ENCODE measurements at regions not wholly inside any gene's neighbourhood (a gene's known extent, or its start where the extent isn't known, plus 50 kb on each side); places are given as distances from the start of the nearest gene placed in this dataset.
"Not testable (repeated sequence)": the region's sequence is repeated elsewhere in the genome, so short reads cannot be mapped to it uniquely, and the experiment has no call there.

DNA sequence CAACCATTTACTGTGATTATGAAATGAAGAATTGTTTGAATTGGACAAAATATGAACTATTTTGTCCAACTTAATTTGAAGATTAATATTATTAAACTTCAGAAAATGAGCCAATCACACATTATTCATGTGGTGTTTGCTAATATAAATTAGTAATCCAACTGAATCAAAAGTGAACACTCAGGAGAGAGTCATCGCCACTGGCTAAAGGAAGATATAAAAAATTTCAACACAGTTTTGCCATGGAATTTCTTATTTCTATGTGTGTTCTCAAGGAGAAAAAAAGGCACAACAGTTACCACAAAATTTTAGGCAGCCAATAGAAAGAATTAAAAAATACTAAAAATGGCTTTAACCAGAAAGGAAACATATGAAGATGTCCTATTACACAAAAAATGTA is 2683.8 kb downstream of the PCDH9 start:
- DNase-seq (ENCODE audit: low spot score) = no peak

DNA sequence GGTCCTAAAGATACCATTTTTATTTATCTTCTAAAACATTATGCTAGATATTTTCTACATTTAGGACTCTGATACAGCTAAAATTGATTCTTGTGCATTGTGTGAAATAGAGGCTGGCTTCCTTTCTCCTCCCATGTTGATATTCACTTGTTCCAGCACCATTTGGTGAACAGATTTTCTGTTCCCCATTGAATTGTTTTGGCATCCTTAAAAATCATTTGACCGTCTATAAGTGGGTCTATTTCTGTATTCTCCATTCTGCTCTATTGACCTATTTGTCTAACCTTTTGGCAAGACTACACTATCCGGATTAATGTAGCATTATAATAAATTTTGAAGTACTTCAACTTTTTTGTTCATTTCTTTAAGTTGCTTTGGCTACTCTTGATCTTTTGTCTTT is 2689.2 kb downstream of the PCDH9 start:
- DNase-seq (ENCODE audit: low spot score) = no peak

- DNase-seq (ENCODE audit: low spot score) = no peak
These were observed 2689.7 kb downstream of the PCDH9 start for GRCh38 chr13:64540468-64540867.

GRCh38 chr13:64538711-64539110 is 2691.4 kb downstream of the PCDH9 start:
- DNase-seq (ENCODE audit: low spot score) = no peak

DNA sequence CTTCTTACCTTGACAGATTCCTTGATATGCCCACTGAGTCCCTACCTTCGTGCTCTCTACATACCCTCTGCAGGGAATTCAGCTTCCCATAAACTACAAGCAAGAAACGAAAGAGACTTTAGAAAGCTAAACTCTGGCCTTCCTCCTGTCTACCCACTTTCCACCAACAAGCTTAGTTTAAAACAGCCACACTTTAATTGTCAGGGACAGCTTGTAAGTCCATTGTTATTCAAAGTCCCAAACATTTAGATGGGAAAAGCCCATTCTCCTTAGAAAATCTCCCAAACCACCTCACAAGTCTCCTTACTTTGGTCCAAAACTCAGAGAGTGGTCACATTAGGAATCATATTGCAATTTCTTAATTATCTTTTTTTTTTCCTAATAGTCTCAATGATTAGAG is 2695.8 kb downstream of the PCDH9 start:
- no peak for DNase-seq (ENCODE audit: low spot score)

- DNase-seq (ENCODE audit: low spot score) = no peak
These were observed 2698.7 kb downstream of the PCDH9 start for GRCh38 chr13:64531400-64531799.

GRCh38 chr13:64529874-64530485 is 2700.2 kb downstream of the PCDH9 start:
- no peak for DNase-seq (ENCODE audit: low spot score)

- DNase-seq (ENCODE audit: low spot score) = no peak
These were observed 2701.3 kb downstream of the PCDH9 start for GRCh38 chr13:64528838-64529237.

DNA sequence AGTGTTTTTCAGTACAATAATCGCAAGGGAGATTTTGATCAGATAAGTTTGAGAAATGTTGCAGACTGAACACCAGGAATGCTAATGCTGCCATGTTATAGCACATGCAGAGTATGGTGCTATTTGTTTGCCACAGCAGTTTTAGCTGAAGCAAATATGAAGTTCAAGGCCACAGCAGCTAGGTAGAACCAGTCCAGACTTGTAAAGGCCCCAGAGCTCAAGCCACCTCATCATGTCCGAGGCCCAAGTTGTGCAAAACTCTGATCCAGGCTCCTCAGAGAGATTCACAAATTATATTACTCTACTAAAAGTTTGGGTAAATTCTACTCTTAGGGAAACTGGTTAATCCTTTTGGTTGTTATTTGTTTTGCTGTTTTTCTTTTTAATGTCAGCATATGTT is 2702.6 kb downstream of the PCDH9 start:
- no peak for DNase-seq (ENCODE audit: low spot score)

DNA sequence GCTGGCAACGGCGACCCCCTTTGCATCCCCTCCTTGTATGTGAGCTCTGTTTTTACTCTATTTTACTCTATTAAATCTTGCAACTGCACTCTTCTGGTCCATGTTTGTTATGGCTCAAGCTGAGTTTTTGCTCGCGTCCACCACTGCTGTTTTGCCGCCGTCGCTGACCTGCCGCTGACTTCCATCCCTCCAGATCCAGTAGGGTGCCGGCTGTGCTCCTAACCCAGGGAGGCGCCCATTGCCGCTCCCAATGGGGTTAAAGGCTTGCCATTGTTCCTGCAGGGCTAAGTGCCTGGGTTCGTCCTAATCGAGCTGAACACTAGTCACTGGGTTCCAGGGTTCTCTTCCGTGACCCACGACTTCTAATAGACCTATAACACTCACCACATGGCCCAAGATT is 2704.4 kb downstream of the PCDH9 start:
- no peak for DNase-seq (ENCODE audit: low spot score)

DNA sequence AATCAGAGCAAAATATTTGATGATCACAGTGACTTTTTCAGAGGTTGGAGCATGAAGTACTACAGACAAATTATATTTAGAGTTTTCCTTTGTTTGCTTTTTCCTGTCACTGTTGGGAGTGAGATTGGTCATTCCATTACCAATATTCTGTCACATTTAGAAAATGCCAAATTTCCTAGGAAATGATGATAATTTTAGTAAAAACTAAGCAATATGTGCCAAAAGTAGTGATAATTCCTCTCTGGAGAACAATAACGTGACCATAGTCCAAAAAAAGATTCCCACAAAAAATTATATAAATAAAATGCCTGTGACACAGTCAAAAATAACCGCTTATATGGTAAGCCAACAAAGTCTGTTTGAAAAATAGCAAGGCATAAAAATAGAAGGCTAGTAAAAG is 2719.4 kb downstream of the PCDH9 start:
- DNase-seq (ENCODE audit: low spot score) = no peak

DNA sequence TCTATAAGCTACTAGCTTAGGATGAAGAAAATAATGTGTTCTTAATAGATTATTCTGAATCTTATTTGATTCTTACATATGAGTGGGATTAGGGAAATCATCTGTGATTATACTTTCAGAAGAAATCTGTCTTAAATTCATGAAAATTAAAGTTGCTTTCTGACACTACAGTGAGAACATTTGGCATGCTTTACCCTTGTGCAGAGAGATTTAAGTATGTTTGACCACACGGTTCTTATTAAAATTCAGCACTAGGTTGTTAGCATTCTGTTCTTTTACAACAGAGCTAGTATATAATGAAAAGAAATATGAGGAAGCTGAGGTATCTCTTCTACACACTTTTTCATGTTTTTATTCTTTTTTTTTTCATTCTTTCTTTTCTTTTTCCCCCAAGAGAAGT is 2723.9 kb downstream of the PCDH9 start:
- DNase-seq (ENCODE audit: low spot score) = no peak

- no peak for DNase-seq (ENCODE audit: low spot score)
These were observed 2724.7 kb downstream of the PCDH9 start for GRCh38 chr13:64505336-64505910.

GRCh38 chr13:64488731-64489130 is 2741.4 kb downstream of the PCDH9 start:
- DNase-seq (ENCODE audit: low spot score) = no peak

DNA sequence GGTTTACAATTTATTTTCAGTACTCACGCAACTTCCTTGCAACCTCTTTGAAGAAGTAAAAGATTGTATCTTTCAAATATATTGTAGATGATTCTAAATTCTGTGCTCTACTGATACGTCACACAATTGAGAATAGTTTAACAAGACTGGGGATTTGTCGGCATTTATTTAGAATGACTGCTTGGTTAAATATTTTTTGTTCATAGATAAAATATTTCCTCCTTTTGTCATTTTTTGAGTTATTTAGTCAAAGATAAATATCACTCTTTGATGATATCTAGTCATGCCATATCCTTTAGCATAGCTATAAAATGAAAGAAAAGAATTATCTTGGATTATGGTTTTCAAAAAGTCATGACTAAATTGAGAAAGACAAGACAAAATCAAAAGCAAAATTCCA is 2747.8 kb downstream of the PCDH9 start:
- no peak for DNase-seq (ENCODE audit: low spot score)

- no peak for DNase-seq (ENCODE audit: low spot score)
These were observed 2749.5 kb downstream of the PCDH9 start for GRCh38 chr13:64480672-64481071.

DNA sequence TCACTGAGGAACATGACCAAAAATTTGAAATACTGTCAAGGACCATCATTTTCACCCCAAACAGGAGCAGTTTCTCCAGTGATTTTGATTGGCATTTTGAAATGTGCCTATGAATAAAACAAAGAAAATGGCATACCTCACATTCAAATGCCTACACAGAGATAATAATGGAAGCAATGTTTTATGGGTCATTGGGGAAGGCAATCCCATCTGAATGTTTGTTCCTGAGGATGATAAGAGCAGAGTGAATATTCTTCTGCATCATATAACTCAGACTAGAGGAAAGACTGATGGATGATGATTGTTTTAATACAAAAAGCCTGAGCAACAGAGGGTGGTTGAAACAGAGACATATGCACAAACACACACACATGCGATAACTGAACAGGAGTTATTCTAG is 2749.9 kb downstream of the PCDH9 start:
- no peak for DNase-seq (ENCODE audit: low spot score)

DNA sequence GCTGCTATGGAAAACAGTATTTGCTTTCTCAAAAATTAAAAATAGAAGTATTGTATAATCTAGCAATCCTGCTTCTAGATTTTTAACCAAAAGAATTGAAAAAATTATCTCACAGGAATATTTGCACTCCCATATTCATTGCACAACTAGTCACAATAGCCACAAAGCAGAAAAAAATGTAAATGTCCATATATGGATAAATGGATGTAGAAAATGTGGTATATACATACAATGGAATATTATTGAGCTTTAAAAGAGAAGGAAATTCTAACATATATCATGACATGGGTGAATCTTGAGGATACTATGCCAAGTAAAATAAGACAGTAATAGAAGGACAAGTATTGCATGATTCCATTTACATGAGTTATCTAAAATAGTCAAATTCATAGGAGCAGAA is 2753.0 kb downstream of the PCDH9 start:
- no peak for DNase-seq (ENCODE audit: low spot score)

- DNase-seq (ENCODE audit: low spot score) = not testable (repeated sequence)
These were observed 2754.0 kb downstream of the PCDH9 start for GRCh38 chr13:64476041-64476568.

DNA sequence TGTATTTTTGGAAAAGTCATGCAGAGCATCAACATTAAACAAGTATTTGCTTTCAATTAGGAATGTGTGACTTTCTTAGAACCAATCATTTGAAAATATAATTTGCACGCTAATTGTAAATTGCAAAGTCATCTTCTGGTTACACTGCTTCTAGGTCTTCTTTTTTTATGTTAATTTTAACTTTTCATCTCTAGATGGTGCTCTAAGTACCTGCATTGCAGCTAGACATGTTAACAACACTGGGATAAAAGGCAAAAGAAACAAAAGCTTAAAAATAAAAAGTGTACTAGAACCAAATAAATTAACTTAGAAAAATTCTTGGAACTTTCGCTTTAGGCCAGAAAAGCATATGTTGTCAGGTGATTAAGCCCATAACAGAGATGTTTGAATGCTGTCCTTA is 2758.2 kb downstream of the PCDH9 start:
- DNase-seq (ENCODE audit: low spot score) = no peak

DNA sequence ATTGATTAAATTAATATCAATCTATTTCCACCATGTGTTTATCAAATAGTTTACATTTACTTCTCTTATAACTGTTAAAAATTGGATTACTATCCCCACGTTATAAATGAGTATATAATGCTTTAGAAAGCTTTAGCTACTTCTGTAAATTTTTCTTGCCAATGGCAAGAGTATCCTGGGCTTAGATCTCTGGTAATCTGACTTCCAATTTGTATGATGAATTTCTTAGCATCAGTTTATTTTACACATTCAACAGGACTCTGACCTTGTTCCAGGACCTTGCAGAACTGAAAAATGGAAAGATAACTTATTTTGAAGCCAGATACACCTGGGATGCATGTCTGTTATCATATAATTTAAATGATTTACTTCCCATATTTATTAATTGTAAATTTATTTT is 2759.4 kb downstream of the PCDH9 start:
- DNase-seq (ENCODE audit: low spot score) = no peak

- no peak for DNase-seq (ENCODE audit: low spot score)
These were observed 2770.4 kb downstream of the PCDH9 start for GRCh38 chr13:64459778-64460177.

DNA sequence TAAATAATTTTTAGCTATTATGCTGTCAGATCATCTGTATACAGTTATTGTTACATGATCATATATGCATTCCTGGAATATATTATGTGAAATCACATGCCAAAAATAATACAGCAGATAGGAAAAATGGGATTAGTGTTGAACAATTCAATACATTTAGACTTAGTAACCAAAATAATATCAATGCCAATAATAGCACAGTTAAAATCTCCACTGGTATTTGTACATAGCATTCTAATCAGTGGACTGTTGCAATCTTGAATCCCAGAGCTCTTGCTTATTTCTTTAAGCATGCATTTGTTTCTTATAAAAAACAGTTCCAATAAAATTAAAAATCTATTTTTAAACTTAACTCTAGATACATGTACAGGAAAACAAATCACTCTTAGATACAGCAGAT is 2772.2 kb downstream of the PCDH9 start:
- no peak for DNase-seq (ENCODE audit: low spot score)

DNA sequence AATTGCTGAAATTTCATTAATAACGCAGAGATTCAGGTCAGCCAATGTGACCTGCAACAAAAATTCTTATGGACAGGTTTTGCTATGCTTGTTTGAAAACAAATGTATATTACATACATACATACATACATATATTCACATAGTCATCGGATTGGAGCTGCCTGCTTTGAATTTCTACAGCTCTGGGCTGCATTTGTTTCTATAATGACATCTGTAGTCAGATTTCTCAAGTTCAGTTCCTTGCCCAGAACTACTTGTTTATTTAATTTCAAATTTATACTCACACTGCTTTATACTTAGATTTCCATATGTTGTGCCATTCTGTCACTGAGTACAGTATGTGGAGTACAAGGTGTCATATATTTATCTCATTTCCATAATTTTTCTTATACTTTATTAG is 2775.0 kb downstream of the PCDH9 start:
- DNase-seq (ENCODE audit: low spot score) = no peak
